Keratinocyte (primary cell): ENCODE measurements at regions not wholly inside any gene's neighbourhood (a gene's known extent, or its start where the extent isn't known, plus 50 kb on each side); places are given as distances from the start of the nearest gene placed in this dataset.

ENCODE experiments used
- EZH2 ChIP-seq: IDR thresholded peaks from one replicate; pipeline ENCODE4 v1.6.1; 2012; ENCODE audit warnings: inconsistent platforms, mild to moderate bottlenecking, low read length, moderate library complexity
- TF ChIP-seq, protein P1 (sequence below), 3 experiments: IDR thresholded peaks in 1 of 3; conservative IDR thresholded peaks in 1 of 3; optimal IDR thresholded peaks in 1 of 3; 2 replicates in 2 of 3; 3 replicates in 1 of 3; pipeline versions ENCODE3 to v1.5.1; 2011; ENCODE audit warnings: low read length in 3 of 3, mild to moderate bottlenecking in 3 of 3, moderate library complexity in 2 of 3, control low read depth in 1 of 3, inconsistent platforms in 1 of 3; ENCODE audit not compliant: insufficient read depth in 2 of 3; ENCODE audit errors: extremely low read depth in 1 of 3

DNA sequence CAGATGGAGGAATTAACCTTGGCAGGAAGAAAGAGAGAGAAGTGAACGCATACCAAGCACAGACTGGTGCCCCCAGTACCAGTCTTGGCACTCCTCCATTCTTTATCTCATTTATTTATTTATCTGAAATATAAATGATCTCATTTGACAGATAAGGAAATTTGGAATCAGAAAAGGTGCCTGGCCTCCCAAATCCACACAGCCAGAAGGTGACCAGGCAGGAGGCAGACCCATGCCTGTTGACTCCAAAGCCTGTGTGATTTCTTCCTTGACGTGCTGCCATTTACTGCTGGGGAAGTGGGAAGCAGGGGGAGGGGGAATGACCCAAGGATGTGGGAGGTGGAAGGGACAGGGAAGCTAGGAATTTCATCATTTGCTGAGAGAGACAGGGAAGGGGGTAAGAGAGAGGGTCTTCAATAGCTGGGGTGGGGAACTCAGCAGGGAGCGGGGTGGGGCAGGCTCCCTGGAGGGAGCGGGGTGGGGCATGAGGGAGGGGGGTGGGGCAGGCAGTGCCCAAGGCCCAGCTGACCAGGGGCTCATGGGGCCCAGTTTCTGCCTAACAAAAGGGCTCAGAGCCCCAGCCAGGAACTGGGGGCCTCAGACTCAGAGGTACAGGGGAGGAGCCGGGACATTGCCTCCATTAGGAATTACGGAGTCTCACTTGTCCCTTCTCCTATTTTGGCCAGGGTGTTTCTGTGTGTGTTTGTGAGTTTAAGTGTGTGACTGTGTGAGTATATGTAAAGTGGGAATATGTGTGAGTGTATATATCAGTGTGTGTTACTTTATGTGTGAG lies 63.0 kb downstream of the MINAR1 start:
- TF ChIP-seq, protein P1, sequence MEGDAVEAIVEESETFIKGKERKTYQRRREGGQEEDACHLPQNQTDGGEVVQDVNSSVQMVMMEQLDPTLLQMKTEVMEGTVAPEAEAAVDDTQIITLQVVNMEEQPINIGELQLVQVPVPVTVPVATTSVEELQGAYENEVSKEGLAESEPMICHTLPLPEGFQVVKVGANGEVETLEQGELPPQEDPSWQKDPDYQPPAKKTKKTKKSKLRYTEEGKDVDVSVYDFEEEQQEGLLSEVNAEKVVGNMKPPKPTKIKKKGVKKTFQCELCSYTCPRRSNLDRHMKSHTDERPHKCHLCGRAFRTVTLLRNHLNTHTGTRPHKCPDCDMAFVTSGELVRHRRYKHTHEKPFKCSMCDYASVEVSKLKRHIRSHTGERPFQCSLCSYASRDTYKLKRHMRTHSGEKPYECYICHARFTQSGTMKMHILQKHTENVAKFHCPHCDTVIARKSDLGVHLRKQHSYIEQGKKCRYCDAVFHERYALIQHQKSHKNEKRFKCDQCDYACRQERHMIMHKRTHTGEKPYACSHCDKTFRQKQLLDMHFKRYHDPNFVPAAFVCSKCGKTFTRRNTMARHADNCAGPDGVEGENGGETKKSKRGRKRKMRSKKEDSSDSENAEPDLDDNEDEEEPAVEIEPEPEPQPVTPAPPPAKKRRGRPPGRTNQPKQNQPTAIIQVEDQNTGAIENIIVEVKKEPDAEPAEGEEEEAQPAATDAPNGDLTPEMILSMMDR (optimal IDR thresholded peaks at IDR 0.05 in 1 of 3, IDR thresholded peaks at IDR 0.05 in 1 of 3, conservative IDR thresholded peaks at IDR 0.05 in 1 of 3; ENCODE audit: extremely low read depth in 1 of 3, insufficient read depth in 2 of 3, low read length in 3 of 3) = no peak
- TF ChIP-seq EZH2 = no peak
